Loucy (cell line): ENCODE measurements at regions not wholly inside any gene's neighbourhood (a gene's known extent, or its start where the extent isn't known, plus 50 kb on each side); places are given as distances from the start of the nearest gene placed in this dataset.

ENCODE experiments used
- EZH2phosphoT487 ChIP-seq: fragments of 200-600 bp; IDR thresholded peaks from 2 replicates; pipeline ENCODE4 v1.6.1; 2018; ENCODE audit warnings: antibody characterized with exemption, mild to moderate bottlenecking, moderate library complexity, borderline replicate concordance
- TF ChIP-seq, protein P1 (sequence below): fragments of 200-600 bp; sonication (generic); conservative IDR thresholded peaks from 2 replicates; pipeline ENCODE4 v1.5.1; 2014; ENCODE audit warnings: mild to moderate bottlenecking, antibody characterized with exemption, low read length

DNA sequence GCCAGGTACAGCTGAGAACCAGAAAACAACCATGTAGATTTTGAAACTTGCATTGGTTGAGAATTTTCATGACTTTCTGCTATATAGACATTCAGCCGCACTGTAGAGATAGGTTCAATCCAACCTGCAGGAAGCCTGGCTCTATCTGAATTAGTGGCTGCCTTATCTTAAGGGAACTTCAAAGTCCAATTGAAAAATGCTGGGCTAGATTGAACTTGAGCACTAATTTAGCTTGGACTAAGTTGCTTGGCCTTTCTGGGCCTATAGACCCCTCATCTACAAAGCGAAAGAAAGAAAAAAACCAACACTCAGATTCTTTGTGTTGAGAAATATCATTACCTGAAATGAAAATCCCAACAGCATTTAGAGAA lies 332.4 kb downstream of the NUAK1 start:
- TF ChIP-seq, protein P1, sequence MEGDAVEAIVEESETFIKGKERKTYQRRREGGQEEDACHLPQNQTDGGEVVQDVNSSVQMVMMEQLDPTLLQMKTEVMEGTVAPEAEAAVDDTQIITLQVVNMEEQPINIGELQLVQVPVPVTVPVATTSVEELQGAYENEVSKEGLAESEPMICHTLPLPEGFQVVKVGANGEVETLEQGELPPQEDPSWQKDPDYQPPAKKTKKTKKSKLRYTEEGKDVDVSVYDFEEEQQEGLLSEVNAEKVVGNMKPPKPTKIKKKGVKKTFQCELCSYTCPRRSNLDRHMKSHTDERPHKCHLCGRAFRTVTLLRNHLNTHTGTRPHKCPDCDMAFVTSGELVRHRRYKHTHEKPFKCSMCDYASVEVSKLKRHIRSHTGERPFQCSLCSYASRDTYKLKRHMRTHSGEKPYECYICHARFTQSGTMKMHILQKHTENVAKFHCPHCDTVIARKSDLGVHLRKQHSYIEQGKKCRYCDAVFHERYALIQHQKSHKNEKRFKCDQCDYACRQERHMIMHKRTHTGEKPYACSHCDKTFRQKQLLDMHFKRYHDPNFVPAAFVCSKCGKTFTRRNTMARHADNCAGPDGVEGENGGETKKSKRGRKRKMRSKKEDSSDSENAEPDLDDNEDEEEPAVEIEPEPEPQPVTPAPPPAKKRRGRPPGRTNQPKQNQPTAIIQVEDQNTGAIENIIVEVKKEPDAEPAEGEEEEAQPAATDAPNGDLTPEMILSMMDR = no peak
- no peak for TF ChIP-seq EZH2phosphoT487
